CD4-positive, alpha-beta T cell (primary cell): ENCODE measurements at regions not wholly inside any gene's neighbourhood (a gene's known extent, or its start where the extent isn't known, plus 50 kb on each side); places are given as distances from the start of the nearest gene placed in this dataset.

Experiments
- ATAC-seq: fragments of 200-7000 bp; cut with Tn5 transposase; one replicate; pipeline ENCODE4 v1.10.0; 2022; ENCODE audit warnings: mild to moderate bottlenecking; ENCODE audit not compliant: poor library complexity
- CTCF ChIA-PET: fragments of 350-600 bp; sonication (Branson Sonifier 250); formaldehyde crosslinking; loops from one replicate; lab custom pipeline; 2021; ENCODE audit warnings: antibody characterized with exemption, inconsistent platforms; lab: Charles Lee
- POLR2A ChIA-PET: fragments of 350-600 bp; sonication (Branson Sonifier 250); formaldehyde crosslinking; loops from one replicate; lab custom pipeline; 2021; ENCODE audit warnings: antibody characterized with exemption, inconsistent platforms; lab: Charles Lee
- DNase-seq, 14 experiments: peaks; one replicate each; pipeline ENCODE4 v3.0.0-alpha.2; 2013 to 2020; ENCODE audit warnings: mixed read lengths in 2 of 14
- H3K27ac ChIP-seq, 2 donors: one replicate each; pipeline versions ENCODE4 v1.5.1 to v1.7.0; 2013; ENCODE audit warnings: low read length in 2 of 2, low read depth in 1 of 2, mild to moderate bottlenecking in 1 of 2
- H3K27me3 ChIP-seq, 2 experiments: 1 replicate in 1 of 2; 2 replicates in 1 of 2; pipeline versions ENCODE4 v1.6.1 to v1.7.0; 2013; ENCODE audit warnings: low read length in 2 of 2, control low read depth in 1 of 2, mild to moderate bottlenecking in 1 of 2, moderate library complexity in 1 of 2; ENCODE audit not compliant: insufficient read depth in 2 of 2, control insufficient read depth in 1 of 2
- H3K36me3 ChIP-seq: one replicate; pipeline ENCODE4 v1.6.1; 2013; ENCODE audit warnings: low read length, control low read depth; ENCODE audit not compliant: insufficient read depth
- H3K4me1 ChIP-seq: one replicate; pipeline ENCODE4 v1.6.1; 2013; ENCODE audit warnings: low read length, control low read depth; ENCODE audit not compliant: insufficient read depth
- H3K4me3 ChIP-seq: one replicate; pipeline ENCODE4 v1.5.1; 2013; ENCODE audit warnings: mild to moderate bottlenecking, low read length, moderate library complexity
- H3K9me3 ChIP-seq, 2 experiments: 1 replicate in 1 of 2; 2 replicates in 1 of 2; pipeline versions ENCODE4 v1.6.1 to v1.7.0; 2013; ENCODE audit warnings: low read length in 2 of 2, mild to moderate bottlenecking in 2 of 2, control low read depth in 1 of 2, moderate library complexity in 1 of 2; ENCODE audit not compliant: control insufficient read depth in 1 of 2, insufficient read depth in 1 of 2
- H3K27ac Mint-ChIP-seq: one replicate; pipeline ENCODE4 v1.8.0; 2020; ENCODE audit warnings: mixed read lengths
- H3K27me3 Mint-ChIP-seq: one replicate; pipeline ENCODE4 v1.8.0; 2021; ENCODE audit warnings: mixed read lengths
- H3K36me3 Mint-ChIP-seq: one replicate; pipeline ENCODE4 v1.8.0; 2021; ENCODE audit warnings: low read depth, mixed read lengths
- H3K4me1 Mint-ChIP-seq: one replicate; pipeline ENCODE4 v1.8.0; 2021; ENCODE audit warnings: low read depth, mixed read lengths
- H3K4me3 Mint-ChIP-seq: one replicate; pipeline ENCODE4 v1.8.0; 2020; ENCODE audit warnings: mild to moderate bottlenecking, mixed read lengths
- H3K9me3 Mint-ChIP-seq: one replicate; pipeline ENCODE4 v1.8.0; 2020; ENCODE audit warnings: mixed read lengths
- intact Hi-C, 2 experiments: fragments of 100-400 bp; cut with DNase I in 1 of 2; cut with micrococcal nuclease in 1 of 2; formaldehyde crosslinking; loops; one replicate each; pipeline versions ENCODE4 v1.15.1 to v1.9.0; 2023 to 2025; cut with DNase I, micrococcal nuclease
- TF ChIP-seq, protein P1 (sequence below): fragments of 200-600 bp; IDR thresholded peaks from one replicate; pipeline ENCODE4 v1.8.0; 2022; ENCODE audit warnings: antibody characterized with exemption, mild to moderate bottlenecking

- Mint-ChIP-seq H3K27ac (no peak overlapping the region), H3K9me3 (no peaks in the 10 kb centered on the region), H3K36me3 (no peaks in the 10 kb centered on the region), H3K27me3 (peaks cover 15% of the 10 kb centered on the region), H3K4me1 (no peaks in the 10 kb centered on the region), H3K4me3 (no peak overlapping the region)
- H3K4me1 ChIP-seq, result no peaks in the 10 kb centered on the region
- DNase-seq (no peak), ATAC-seq (no peak)
- no peak overlapping the region for H3K27ac ChIP-seq
- H3K4me3 ChIP-seq, result no peak overlapping the region
- intact Hi-C loops, result no loop called here
- no peaks in the 10 kb centered on the region for H3K36me3 ChIP-seq
- CTCF ChIA-PET, result no interaction called here
- H3K27me3 ChIP-seq, result peaks cover 3 to 4% of the 10 kb centered on the region in 2 experiments
- POLR2A ChIA-PET, result no interaction called here
- H3K9me3 ChIP-seq, result peaks cover 0 to 3% of the 10 kb centered on the region in 2 experiments
- TF ChIP-seq, protein P1, sequence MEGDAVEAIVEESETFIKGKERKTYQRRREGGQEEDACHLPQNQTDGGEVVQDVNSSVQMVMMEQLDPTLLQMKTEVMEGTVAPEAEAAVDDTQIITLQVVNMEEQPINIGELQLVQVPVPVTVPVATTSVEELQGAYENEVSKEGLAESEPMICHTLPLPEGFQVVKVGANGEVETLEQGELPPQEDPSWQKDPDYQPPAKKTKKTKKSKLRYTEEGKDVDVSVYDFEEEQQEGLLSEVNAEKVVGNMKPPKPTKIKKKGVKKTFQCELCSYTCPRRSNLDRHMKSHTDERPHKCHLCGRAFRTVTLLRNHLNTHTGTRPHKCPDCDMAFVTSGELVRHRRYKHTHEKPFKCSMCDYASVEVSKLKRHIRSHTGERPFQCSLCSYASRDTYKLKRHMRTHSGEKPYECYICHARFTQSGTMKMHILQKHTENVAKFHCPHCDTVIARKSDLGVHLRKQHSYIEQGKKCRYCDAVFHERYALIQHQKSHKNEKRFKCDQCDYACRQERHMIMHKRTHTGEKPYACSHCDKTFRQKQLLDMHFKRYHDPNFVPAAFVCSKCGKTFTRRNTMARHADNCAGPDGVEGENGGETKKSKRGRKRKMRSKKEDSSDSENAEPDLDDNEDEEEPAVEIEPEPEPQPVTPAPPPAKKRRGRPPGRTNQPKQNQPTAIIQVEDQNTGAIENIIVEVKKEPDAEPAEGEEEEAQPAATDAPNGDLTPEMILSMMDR, result no peak
Observed at GRCh38 chr2:173462892-173463840, 108.5 kb downstream of the CDCA7 start.

GRCh38 chr2:173463846-173464245 lies 109.2 kb downstream of the CDCA7 start:
- ATAC-seq, result no peak
- H3K4me3 Mint-ChIP-seq, result no peak overlapping the region
- H3K27ac Mint-ChIP-seq, result no peak overlapping the region
- CTCF ChIA-PET, result no interaction called here
- Histone ChIP-seq H3K36me3 (no peaks in the 10 kb centered on the region), H3K4me3 (no peak overlapping the region), H3K27me3 (peaks cover 3 to 4% of the 10 kb centered on the region in 2 experiments), H3K9me3 (peaks cover 0 to 3% of the 10 kb centered on the region in 2 experiments), H3K27ac (no peak overlapping the region), H3K4me1 (no peaks in the 10 kb centered on the region)
- no peak for DNase-seq
- TF ChIP-seq, protein P1, result no peak
- peaks cover 15% of the 10 kb centered on the region for H3K27me3 Mint-ChIP-seq
- no peaks in the 10 kb centered on the region for H3K4me1 Mint-ChIP-seq
- no peaks in the 10 kb centered on the region for H3K36me3 Mint-ChIP-seq
- intact Hi-C loops, result no loop called here
- H3K9me3 Mint-ChIP-seq, result no peaks in the 10 kb centered on the region
- POLR2A ChIA-PET, result no interaction called here

DNA sequence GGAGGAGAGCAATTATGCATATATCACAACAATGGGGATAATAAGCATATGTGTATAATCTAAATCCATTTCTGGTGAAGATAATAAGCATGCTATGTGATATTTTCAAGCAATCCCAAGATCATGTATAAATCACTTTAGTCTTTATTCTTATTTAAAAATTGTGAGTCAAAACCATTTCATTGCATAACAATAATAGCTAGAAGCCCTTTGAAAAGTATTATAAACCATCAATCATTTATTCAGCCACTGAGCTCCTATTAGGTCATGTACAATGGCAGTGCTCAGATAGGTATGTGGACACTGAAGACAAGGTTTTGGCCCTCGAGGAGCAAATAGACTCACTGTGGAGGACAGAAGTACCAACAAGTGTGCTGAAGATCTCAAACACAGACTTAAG lies 113.1 kb downstream of the CDCA7 start:
- POLR2A ChIA-PET, result no interaction called here
- H3K36me3 Mint-ChIP-seq, result no peaks in the 10 kb centered on the region

More for the DNA sequence above, 113.1 kb downstream of the CDCA7 start:
- TF ChIP-seq, protein P1, result no peak
- H3K27ac Mint-ChIP-seq, result no peak overlapping the region
- no peak for ATAC-seq
- Histone ChIP-seq H3K4me3 (no peak overlapping the region), H3K36me3 (no peaks in the 10 kb centered on the region), H3K4me1 (no peaks in the 10 kb centered on the region), H3K27me3 (peaks cover 0 to 5% of the 10 kb centered on the region in 2 experiments), H3K9me3 (peaks cover 0 to 3% of the 10 kb centered on the region in 2 experiments), H3K27ac (no peak overlapping the region)
- H3K4me3 Mint-ChIP-seq, result no peak overlapping the region
- H3K4me1 Mint-ChIP-seq, result no peaks in the 10 kb centered on the region
- H3K27me3 Mint-ChIP-seq, result peaks cover 5% of the 10 kb centered on the region
- CTCF ChIA-PET, result no interaction called here
- intact Hi-C loops, result no loop called here
- H3K9me3 Mint-ChIP-seq, result peaks cover 4% of the 10 kb centered on the region
- DNase-seq, result no peak
